Fibroblast of lung (primary cell): ENCODE measurements at regions not wholly inside any gene's neighbourhood (a gene's known extent, or its start where the extent isn't known, plus 50 kb on each side); places are given as distances from the start of the nearest gene placed in this dataset.

Experiments used
- EZH2 ChIP-seq: IDR thresholded peaks from 2 replicates; pipeline ENCODE4 v1.5.1; 2012; ENCODE audit warnings: low read length, control low read depth, mild to moderate bottlenecking; ENCODE audit errors: missing control alignments
- TF ChIP-seq, protein P1 (sequence below), 2 donors: IDR thresholded peaks in 1 of 2; conservative IDR thresholded peaks in 1 of 2; 1 replicate in 1 of 2; 2 replicates in 1 of 2; pipeline ENCODE4 v1.5.1; 2011 to 2012; ENCODE audit warnings: low read length in 2 of 2, control low read depth in 1 of 2, inconsistent platforms in 1 of 2, low read depth in 1 of 2, mild to moderate bottlenecking in 1 of 2

DNA sequence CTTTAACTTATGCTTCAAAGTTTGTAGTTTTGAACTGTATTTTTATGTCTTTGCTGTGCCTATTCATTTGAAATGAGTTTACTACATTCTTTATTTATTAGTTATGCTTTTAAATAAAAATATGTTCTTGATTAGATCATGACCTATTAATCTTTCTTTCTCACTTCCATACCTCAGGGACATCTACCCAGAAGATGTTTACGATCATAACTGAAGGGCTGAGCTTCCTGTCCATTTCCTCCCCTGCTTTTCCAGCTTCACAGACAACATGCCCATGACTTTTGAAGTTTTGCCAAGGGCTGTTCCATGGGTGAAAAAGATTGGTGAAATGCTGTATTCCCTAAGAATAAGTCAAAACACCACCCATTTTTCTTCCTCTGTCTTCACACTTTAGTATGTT lies 99.7 kb upstream of the DDIT4L start:
- TF ChIP-seq, protein P1, sequence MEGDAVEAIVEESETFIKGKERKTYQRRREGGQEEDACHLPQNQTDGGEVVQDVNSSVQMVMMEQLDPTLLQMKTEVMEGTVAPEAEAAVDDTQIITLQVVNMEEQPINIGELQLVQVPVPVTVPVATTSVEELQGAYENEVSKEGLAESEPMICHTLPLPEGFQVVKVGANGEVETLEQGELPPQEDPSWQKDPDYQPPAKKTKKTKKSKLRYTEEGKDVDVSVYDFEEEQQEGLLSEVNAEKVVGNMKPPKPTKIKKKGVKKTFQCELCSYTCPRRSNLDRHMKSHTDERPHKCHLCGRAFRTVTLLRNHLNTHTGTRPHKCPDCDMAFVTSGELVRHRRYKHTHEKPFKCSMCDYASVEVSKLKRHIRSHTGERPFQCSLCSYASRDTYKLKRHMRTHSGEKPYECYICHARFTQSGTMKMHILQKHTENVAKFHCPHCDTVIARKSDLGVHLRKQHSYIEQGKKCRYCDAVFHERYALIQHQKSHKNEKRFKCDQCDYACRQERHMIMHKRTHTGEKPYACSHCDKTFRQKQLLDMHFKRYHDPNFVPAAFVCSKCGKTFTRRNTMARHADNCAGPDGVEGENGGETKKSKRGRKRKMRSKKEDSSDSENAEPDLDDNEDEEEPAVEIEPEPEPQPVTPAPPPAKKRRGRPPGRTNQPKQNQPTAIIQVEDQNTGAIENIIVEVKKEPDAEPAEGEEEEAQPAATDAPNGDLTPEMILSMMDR (conservative IDR thresholded peaks at IDR 0.05 in 1 of 2, IDR thresholded peaks at IDR 0.05 in 1 of 2; ENCODE audit: low read depth in 1 of 2, low read length in 2 of 2), result no peak
- no peak for TF ChIP-seq EZH2
